ENCODE measurements at regions not wholly inside any gene's neighbourhood (a gene's known extent, or its start where the extent isn't known, plus 50 kb on each side); places are given as distances from the start of the nearest gene placed in this dataset.

- TF ChIP-seq POU6F1 (CRISPR knock-in tag; IDR thresholded peaks at IDR 0.05; ENCODE audit: borderline replicate concordance, low read depth) (no peak), ISL1 (CRISPR knock-in tag; IDR thresholded peaks at IDR 0.05) (no peak), SNAI2 (CRISPR knock-in tag; IDR thresholded peaks at IDR 0.05) (no peak), TSHZ2 (CRISPR knock-in tag; IDR thresholded peaks at IDR 0.05) (no peak), GLIS3 (CRISPR knock-in tag; IDR thresholded peaks at IDR 0.05) (no peak)
These were observed 105.7 kb downstream of the LRRC30 start for GRCh38 chr18:7336623-7337022.

Measured in SK-N-SH treated with all-trans-retinoic acid at 6 μM for 48 hours (cell line).